GM23248 (cell line): ENCODE measurements at regions not wholly inside any gene's neighbourhood (a gene's known extent, or its start where the extent isn't known, plus 50 kb on each side); places are given as distances from the start of the nearest gene placed in this dataset.

Experiments used
- DNase-seq: peaks from one replicate; pipeline ENCODE4 v3.0.0-alpha.2; 2015
- H2AFZ ChIP-seq: fragments of 200-600 bp; sonication (generic); 2 replicates; pipeline ENCODE4 v1.6.1; 2016; ENCODE audit warnings: antibody characterized with exemption
- H3F3A ChIP-seq: fragments of 200-600 bp; sonication (generic); 2 replicates; pipeline ENCODE4 v1.6.1; 2016; ENCODE audit warnings: mild to moderate bottlenecking, antibody characterized with exemption, mixed run types; ENCODE audit not compliant: insufficient read depth
- H3K27ac ChIP-seq: fragments of 200-600 bp; sonication (generic); 2 replicates; pipeline ENCODE4 v1.5.1; 2016; ENCODE audit warnings: mild to moderate bottlenecking
- H3K27me3 ChIP-seq: fragments of 200-600 bp; sonication (generic); replicated peaks from 2 replicates; pipeline ENCODE4 v1.6.1; 2016; ENCODE audit warnings: mild to moderate bottlenecking; ENCODE audit not compliant: insufficient read depth
- H3K36me3 ChIP-seq: fragments of 200-600 bp; sonication (generic); 2 replicates; pipeline ENCODE4 v1.6.1; 2016; ENCODE audit warnings: low read depth, mild to moderate bottlenecking
- H3K4me1 ChIP-seq: fragments of 200-600 bp; sonication (generic); 2 replicates; pipeline ENCODE4 v1.6.1; 2016; ENCODE audit warnings: mild to moderate bottlenecking; ENCODE audit not compliant: insufficient read depth
- H3K4me2 ChIP-seq: fragments of 200-600 bp; sonication (generic); one replicate; pipeline ENCODE4 v1.6.1; 2016; ENCODE audit warnings: mild to moderate bottlenecking; ENCODE audit not compliant: unreplicated experiment
- H3K4me3 ChIP-seq: fragments of 200-600 bp; sonication (generic); 2 replicates; pipeline ENCODE4 v1.5.1; 2016; ENCODE audit warnings: mild to moderate bottlenecking
- H3K79me2 ChIP-seq: fragments of 200-600 bp; sonication (generic); 2 replicates; pipeline ENCODE4 v1.6.1; 2016; ENCODE audit warnings: mild to moderate bottlenecking; ENCODE audit not compliant: insufficient read depth
- H3K9ac ChIP-seq: fragments of 200-600 bp; sonication (generic); 2 replicates; pipeline ENCODE4 v1.6.1; 2016; ENCODE audit warnings: mild to moderate bottlenecking
- H3K9me2 ChIP-seq: fragments of 200-600 bp; sonication (generic); 2 replicates; pipeline ENCODE4 v1.6.1; 2016; ENCODE audit warnings: mixed run types, mild to moderate bottlenecking, moderate library complexity; ENCODE audit not compliant: insufficient read depth
- H3K9me3 ChIP-seq: fragments of 200-600 bp; sonication (generic); one replicate; pipeline ENCODE4 v1.6.1; 2017; ENCODE audit warnings: low read depth
- H4K20me1 ChIP-seq: fragments of 200-600 bp; sonication (generic); 2 replicates; pipeline ENCODE4 v1.6.0; 2016; ENCODE audit not compliant: insufficient read depth
- EZH2 ChIP-seq: fragments of 200-600 bp; sonication (generic); IDR thresholded peaks from 2 replicates; pipeline ENCODE4 v1.6.1; 2018; ENCODE audit warnings: antibody characterized with exemption, mild to moderate bottlenecking; ENCODE audit not compliant: insufficient read depth, poor library complexity, severe bottlenecking
- EZH2phosphoT487 ChIP-seq: fragments of 200-600 bp; sonication (generic); IDR thresholded peaks from 2 replicates; pipeline ENCODE4 v1.6.1; 2018; ENCODE audit warnings: antibody characterized with exemption, moderate library complexity, mild to moderate bottlenecking, low read depth; ENCODE audit not compliant: insufficient read depth
- WGBS, 2 experiments: methylation state at CpG; one replicate each; pipeline ENCODE4 v1.1.6; 2015 to 2017; ENCODE audit warnings: low lambda C conversion rate in 2 of 2, low coverage in 1 of 2; ENCODE audit errors: missing lambda C conversion rate in 2 of 2; 5-methylcytosine and 5-hydroxymethylcytosine counted together
- in situ Hi-C: fragments of 300-500 bp; cut with MboI; formaldehyde crosslinking; loops from 2 replicates; pipeline ENCODE4 v1.15.0; 2020

GRCh38 chr6:3984494-3984893, 94.4 kb downstream of the FAM217A start:
- Histone ChIP-seq H3K9me3 (no peaks in the 10 kb centered on the region), H3K36me3 (no peaks in the 10 kb centered on the region), H3K27me3 (no peaks in the 10 kb centered on the region), H4K20me1 (no peaks in the 10 kb centered on the region), H3K4me1 (no peaks in the 10 kb centered on the region), H3K27ac (no peak overlapping the region), H3K4me2 (no peak overlapping the region), H3K9me2 (no peaks in the 10 kb centered on the region), H3K79me2 (peaks cover 16% of the 10 kb centered on the region), H3K4me3 (no peak overlapping the region), H3K9ac (no peak overlapping the region), H2AFZ (no peak overlapping the region), H3F3A (peaks cover 1% of the 10 kb centered on the region; the same call in 1 of the 2 replicates)
- 81 to 88% methylated on average over 5 of the region's 5 CpGs for WGBS, 2 experiments
- no peak for TF ChIP-seq EZH2phosphoT487
- TF ChIP-seq EZH2, result no peak
- in situ Hi-C loops, result loop anchor here (10.0 kb wide), 2 partner anchors 240 to 710 kb away; no protein-coding TSS in a partner anchor
- no peak for DNase-seq

- H2AFZ ChIP-seq, result no peak overlapping the region
- no peak overlapping the region for H3K4me2 ChIP-seq
- H3K4me3 ChIP-seq, result no peak overlapping the region
- peaks cover 22% of the 10 kb centered on the region for H3K79me2 ChIP-seq
- peaks cover 8% of the 10 kb centered on the region; the same call in 1 of the 2 replicates for H3F3A ChIP-seq
- no peak overlapping the region for H3K9ac ChIP-seq
- H4K20me1 ChIP-seq, result no peaks in the 10 kb centered on the region
- no peaks in the 10 kb centered on the region for H3K27me3 ChIP-seq
- no peaks in the 10 kb centered on the region for H3K9me2 ChIP-seq
- H3K4me1 ChIP-seq, result 0 out of 2 replicates have a peak, but pooled peaks cover 3% of the 10 kb centered on the region
- WGBS, 2 experiments, result 92 to 94% methylated on average over 3 of the region's 3 CpGs
- TF ChIP-seq EZH2 (no peak), EZH2phosphoT487 (no peak)
- H3K27ac ChIP-seq, result no peak overlapping the region
- in situ Hi-C loops, result loop anchor here (10.0 kb wide), 2 partner anchors 241 to 711 kb away; no protein-coding TSS in a partner anchor
- no peaks in the 10 kb centered on the region for H3K9me3 ChIP-seq
- H3K36me3 ChIP-seq, result no peaks in the 10 kb centered on the region
- no peak for DNase-seq
Observed at GRCh38 chr6:3986241-3986640, 92.7 kb downstream of the FAM217A start.

- no peak overlapping the region for H3K27ac ChIP-seq
- H3K9me2 ChIP-seq, result no peaks in the 10 kb centered on the region
- no peaks in the 10 kb centered on the region for H3K9me3 ChIP-seq
- in situ Hi-C loops, result loop anchor here (10.0 kb wide), 2 partner anchors 242 to 712 kb away; no protein-coding TSS in a partner anchor
- 0 out of 2 replicates have a peak, but pooled peaks cover 3% of the 10 kb centered on the region for H3K4me1 ChIP-seq
- H3K79me2 ChIP-seq, result peaks cover 29% of the 10 kb centered on the region
- H3K36me3 ChIP-seq, result no peaks in the 10 kb centered on the region
- 58 to 62% methylated on average over 3 of the region's 3 CpGs for WGBS, 2 experiments
- H3K4me2 ChIP-seq, result no peak overlapping the region
- DNase-seq, result no peak
- no peaks in the 10 kb centered on the region for H4K20me1 ChIP-seq
- peaks cover 13% of the 10 kb centered on the region; the same call in 1 of the 2 replicates for H3F3A ChIP-seq
- H3K9ac ChIP-seq, result no peak overlapping the region
- no peak for TF ChIP-seq EZH2phosphoT487
- TF ChIP-seq EZH2, result no peak
- no peaks in the 10 kb centered on the region for H3K27me3 ChIP-seq
- H3K4me3 ChIP-seq, result no peak overlapping the region
- H2AFZ ChIP-seq, result no peak overlapping the region
Observed at GRCh38 chr6:3987053-3987452, 91.9 kb downstream of the FAM217A start.

- no peaks in the 10 kb centered on the region for H4K20me1 ChIP-seq
- no peaks in the 10 kb centered on the region for H3K36me3 ChIP-seq
- H3K9me3 ChIP-seq, result no peaks in the 10 kb centered on the region
- in situ Hi-C loops, result loop anchor here (10.0 kb wide), 2 partner anchors 243 to 713 kb away; no protein-coding TSS in a partner anchor
- 0 out of 2 replicates have a peak, but pooled peaks cover 3% of the 10 kb centered on the region for H3K4me1 ChIP-seq
- WGBS, 2 experiments, result 90 to 93% methylated on average over 2 of the region's 2 CpGs
- peaks cover 31% of the 10 kb centered on the region for H3K79me2 ChIP-seq
- H3F3A ChIP-seq, result peaks cover 13% of the 10 kb centered on the region; the same call in 1 of the 2 replicates
- TF ChIP-seq EZH2, result no peak
- no peak for TF ChIP-seq EZH2phosphoT487
- no peaks in the 10 kb centered on the region for H3K9me2 ChIP-seq
- no peak overlapping the region for H3K9ac ChIP-seq
- no peak overlapping the region for H2AFZ ChIP-seq
- DNase-seq, result no peak
- H3K4me3 ChIP-seq, result no peak overlapping the region
- no peaks in the 10 kb centered on the region for H3K27me3 ChIP-seq
- H3K4me2 ChIP-seq, result no peak overlapping the region
- H3K27ac ChIP-seq, result no peak overlapping the region
Observed at GRCh38 chr6:3987576-3987975, 91.4 kb downstream of the FAM217A start.
